ENCODE measurements at regions not wholly inside any gene's neighbourhood (a gene's known extent, or its start where the extent isn't known, plus 50 kb on each side); places are given as distances from the start of the nearest gene placed in this dataset.

DNA sequence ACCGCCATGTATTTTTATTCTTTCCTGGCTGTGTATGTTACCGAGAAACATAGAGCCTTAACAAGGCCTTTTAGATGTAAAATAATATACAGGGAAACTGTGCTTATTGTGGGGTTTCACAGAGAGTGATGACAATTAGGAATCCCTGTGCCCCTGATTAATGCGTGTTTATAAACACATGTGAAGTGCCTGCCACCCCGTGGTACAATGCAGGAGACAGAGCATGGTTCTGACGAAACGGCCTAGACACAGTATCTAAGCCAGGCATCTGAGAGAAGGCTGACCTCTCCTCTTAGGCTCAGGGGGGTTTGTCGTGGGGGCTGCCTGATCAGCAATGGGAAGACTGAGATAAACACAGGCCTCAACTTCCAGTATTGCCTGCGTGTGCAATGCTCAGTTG, 200.0 kb downstream of the AJAP1 start:
- 83 to 85% methylated on average over 8 of the region's 8 CpGs for WGBS, 2 donors
- DNase-seq, result no peak
- Histone ChIP-seq H3K36me3 (ENCODE audit: low read depth, missing control alignments) (no peaks in the 10 kb centered on the region), H3K27ac (no peak overlapping the region), H3K4me3 (no peak overlapping the region), H3K27me3 (no peaks in the 10 kb centered on the region), H3K4me1 (no peaks in the 10 kb centered on the region), H3K9me3 (no peaks in the 10 kb centered on the region)
- intact Hi-C loops (cut with DNase I; ENCODE audit: low total_unique reads), result no loop called here
- TF ChIP-seq, protein P1, sequence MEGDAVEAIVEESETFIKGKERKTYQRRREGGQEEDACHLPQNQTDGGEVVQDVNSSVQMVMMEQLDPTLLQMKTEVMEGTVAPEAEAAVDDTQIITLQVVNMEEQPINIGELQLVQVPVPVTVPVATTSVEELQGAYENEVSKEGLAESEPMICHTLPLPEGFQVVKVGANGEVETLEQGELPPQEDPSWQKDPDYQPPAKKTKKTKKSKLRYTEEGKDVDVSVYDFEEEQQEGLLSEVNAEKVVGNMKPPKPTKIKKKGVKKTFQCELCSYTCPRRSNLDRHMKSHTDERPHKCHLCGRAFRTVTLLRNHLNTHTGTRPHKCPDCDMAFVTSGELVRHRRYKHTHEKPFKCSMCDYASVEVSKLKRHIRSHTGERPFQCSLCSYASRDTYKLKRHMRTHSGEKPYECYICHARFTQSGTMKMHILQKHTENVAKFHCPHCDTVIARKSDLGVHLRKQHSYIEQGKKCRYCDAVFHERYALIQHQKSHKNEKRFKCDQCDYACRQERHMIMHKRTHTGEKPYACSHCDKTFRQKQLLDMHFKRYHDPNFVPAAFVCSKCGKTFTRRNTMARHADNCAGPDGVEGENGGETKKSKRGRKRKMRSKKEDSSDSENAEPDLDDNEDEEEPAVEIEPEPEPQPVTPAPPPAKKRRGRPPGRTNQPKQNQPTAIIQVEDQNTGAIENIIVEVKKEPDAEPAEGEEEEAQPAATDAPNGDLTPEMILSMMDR (IDR thresholded peaks at IDR 0.05), result no peak
- TF ChIP-seq POLR2A (IDR thresholded peaks at IDR 0.05), result no peak

DNA sequence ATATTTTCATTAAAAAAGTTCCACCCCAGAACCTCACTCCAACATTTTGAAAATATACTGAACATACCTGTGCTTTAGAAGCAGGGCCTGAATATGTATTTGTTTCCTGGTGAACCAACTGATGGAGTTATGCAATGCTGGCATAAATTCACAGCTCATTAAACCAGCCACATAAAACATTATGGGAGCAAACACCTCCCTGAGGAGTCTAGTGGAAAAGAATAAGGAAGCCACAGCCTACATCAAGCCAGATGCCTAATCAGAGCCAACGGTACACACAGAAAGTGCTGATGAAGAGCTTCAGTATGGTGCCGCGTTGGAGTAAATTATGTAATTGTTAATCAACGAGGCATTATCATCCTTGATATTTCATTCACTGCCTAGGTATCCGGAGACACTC, 199.5 kb downstream of the AJAP1 start:
- 84 to 91% methylated on average over 5 of the region's 5 CpGs for WGBS, 2 donors
- Histone ChIP-seq H3K27ac (no peak overlapping the region), H3K36me3 (ENCODE audit: low read depth, missing control alignments) (no peaks in the 10 kb centered on the region), H3K4me1 (no peaks in the 10 kb centered on the region), H3K9me3 (no peaks in the 10 kb centered on the region), H3K4me3 (no peak overlapping the region), H3K27me3 (no peaks in the 10 kb centered on the region)
- no peak for TF ChIP-seq POLR2A (IDR thresholded peaks at IDR 0.05)
- TF ChIP-seq, protein P1 (IDR thresholded peaks at IDR 0.05), result no peak
- no peak for DNase-seq
- intact Hi-C loops (cut with DNase I; ENCODE audit: low total_unique reads), result no loop called here

DNA sequence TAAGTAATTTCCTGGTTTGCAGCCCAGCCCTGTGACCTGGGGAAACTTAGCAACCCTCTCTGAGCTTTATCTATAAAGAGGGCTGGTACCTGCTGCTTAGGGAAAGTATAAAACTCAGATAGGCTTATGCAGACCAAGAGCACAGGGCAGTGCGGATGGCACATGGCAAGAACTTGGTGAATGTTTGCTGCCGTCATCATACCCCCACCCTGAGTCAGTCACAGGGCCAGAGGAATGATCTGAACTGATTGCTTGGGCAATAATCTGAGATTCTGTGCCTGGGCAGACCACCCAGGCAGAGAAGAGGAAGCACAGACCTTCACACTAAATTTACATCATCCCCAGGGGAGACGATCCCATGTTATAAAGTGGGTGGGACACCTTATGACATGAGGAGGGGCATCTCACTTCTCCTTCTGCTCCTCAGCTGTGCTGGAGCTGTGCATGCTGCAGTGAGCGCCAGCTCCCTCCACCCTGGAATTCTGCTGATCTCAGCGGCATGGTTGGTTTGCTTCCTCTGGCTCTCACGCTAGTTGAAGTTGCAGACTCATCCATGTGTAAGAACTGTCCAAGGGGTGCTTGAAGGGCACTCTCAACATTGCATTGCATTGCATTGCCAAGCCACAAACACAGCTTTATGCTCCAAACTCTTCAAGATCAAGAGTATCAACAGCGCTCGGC, 197.1 kb downstream of the AJAP1 start:
- intact Hi-C loops (cut with DNase I; ENCODE audit: low total_unique reads), result no loop called here
- TF ChIP-seq, protein P1 (IDR thresholded peaks at IDR 0.05), result no peak
- no peak for TF ChIP-seq POLR2A (IDR thresholded peaks at IDR 0.05)
- Histone ChIP-seq H3K4me3 (no peak overlapping the region), H3K27ac (no peak overlapping the region), H3K9me3 (no peaks in the 10 kb centered on the region), H3K4me1 (no peaks in the 10 kb centered on the region), H3K27me3 (no peaks in the 10 kb centered on the region), H3K36me3 (ENCODE audit: low read depth, missing control alignments) (no peaks in the 10 kb centered on the region)
- WGBS, 2 donors, result 68 to 83% methylated on average over 6 to 8 of the region's 8 CpGs
- DNase-seq, result no peak

DNA sequence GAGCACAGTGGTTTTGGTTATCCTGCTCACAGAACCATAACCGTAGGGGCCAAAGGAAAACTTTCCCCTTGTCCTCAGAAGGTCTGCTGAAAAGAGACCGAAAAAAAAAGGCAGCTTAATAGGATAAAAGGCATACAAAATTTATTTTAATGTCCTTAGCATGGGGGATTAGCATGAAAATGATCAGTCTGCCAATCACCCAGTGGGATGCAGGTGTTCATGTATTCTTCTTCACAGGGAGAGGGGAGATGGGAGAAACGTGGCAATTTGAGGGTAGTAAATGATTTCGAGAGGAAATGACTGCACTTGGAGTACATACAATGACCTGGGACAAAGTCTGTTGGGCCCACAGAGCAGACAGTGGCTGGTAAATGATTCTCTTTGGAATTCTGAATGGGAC, 194.0 kb downstream of the AJAP1 start:
- H3K4me1 ChIP-seq, result no peaks in the 10 kb centered on the region
- no peaks in the 10 kb centered on the region for H3K9me3 ChIP-seq
- no peak overlapping the region for H3K4me3 ChIP-seq
- WGBS, 2 donors, result 72 to 74% methylated on average over 4 of the region's 4 CpGs
- intact Hi-C loops (cut with DNase I; ENCODE audit: low total_unique reads), result no loop called here
- no peak overlapping the region for H3K27ac ChIP-seq
- no peak for DNase-seq
- no peaks in the 10 kb centered on the region for H3K27me3 ChIP-seq
- H3K36me3 ChIP-seq (ENCODE audit: low read depth, missing control alignments), result no peaks in the 10 kb centered on the region
- TF ChIP-seq, protein P1 (IDR thresholded peaks at IDR 0.05), result no peak
- TF ChIP-seq POLR2A (IDR thresholded peaks at IDR 0.05), result no peak

DNA sequence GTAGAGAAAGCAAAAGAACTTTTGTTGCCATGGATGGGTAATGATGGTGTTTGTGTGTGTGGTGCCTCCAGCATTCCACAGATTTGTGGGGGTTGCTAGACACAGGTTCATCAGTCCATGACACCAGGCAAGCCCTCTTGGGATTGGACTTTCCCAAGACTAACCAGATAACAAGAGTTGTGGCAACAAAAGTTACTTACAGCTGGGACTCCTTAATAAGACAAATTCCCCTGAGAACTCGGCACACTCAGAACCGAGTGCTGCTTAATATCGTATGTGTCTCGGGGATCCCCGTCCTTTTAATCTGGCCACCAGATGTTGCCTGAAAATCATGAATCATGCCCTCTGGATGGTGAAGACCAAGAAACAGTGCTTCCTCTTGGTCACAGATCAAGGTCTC, 193.3 kb downstream of the AJAP1 start:
- no peak for DNase-seq
- WGBS, 2 donors, result 57 to 67% methylated on average over 5 of the region's 5 CpGs
- no peak for TF ChIP-seq POLR2A (IDR thresholded peaks at IDR 0.05)
- TF ChIP-seq, protein P1 (IDR thresholded peaks at IDR 0.05), result no peak
- Histone ChIP-seq H3K9me3 (no peaks in the 10 kb centered on the region), H3K4me3 (no peak overlapping the region), H3K4me1 (no peaks in the 10 kb centered on the region), H3K27ac (no peak overlapping the region), H3K36me3 (ENCODE audit: low read depth, missing control alignments) (no peaks in the 10 kb centered on the region), H3K27me3 (no peaks in the 10 kb centered on the region)
- intact Hi-C loops (cut with DNase I; ENCODE audit: low total_unique reads), result no loop called here
